ENCODE measurements at regions not wholly inside any gene's neighbourhood (a gene's known extent, or its start where the extent isn't known, plus 50 kb on each side); places are given as distances from the start of the nearest gene placed in this dataset.

DNA sequence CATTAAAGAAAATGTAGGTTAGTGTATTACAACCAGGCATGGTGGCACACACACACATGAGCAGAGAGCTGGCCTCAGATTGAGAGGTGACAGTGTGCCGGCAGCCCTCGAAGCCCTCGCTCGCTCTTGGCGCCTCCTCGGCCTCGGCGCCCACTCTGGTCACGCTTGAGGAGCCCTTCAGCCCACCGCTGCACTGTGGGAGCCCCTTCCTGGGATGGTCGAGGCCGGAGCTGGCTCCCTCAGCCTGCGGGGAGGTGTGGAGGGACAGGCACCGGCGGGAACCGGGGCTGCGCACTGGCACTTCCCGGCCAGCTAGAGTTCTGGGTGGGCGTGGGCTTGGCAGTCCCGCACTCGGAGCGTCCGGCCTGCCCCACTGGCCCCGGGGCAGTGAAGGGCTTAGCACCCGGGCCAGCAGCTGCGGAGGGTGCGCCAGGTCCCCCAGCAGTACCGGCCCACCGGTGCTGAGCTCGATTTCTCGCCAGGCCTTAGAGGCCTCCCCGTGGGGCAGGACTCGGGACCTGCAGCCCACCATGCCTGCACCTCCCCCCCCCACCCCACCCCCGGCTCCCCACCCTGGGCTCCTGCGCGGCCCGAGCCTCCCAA lies 80.4 kb upstream of the TMEM158 start:
- WGBS, 2 donors, result 90 to 94% methylated on average over 14 to 31 of the region's 37 CpGs
- DNase-seq (ENCODE audit: low spot score in 2 of 2), result no peak
- H3K4me3 ChIP-seq (ENCODE audit: low read depth, poor library complexity, severe bottlenecking), result no peak overlapping the region
- intact Hi-C loops (cut with DNase I; ENCODE audit: low total_unique reads), result no loop called here
- TF ChIP-seq POLR2A (IDR thresholded peaks at IDR 0.05), result no peak
- TF ChIP-seq, protein P1, sequence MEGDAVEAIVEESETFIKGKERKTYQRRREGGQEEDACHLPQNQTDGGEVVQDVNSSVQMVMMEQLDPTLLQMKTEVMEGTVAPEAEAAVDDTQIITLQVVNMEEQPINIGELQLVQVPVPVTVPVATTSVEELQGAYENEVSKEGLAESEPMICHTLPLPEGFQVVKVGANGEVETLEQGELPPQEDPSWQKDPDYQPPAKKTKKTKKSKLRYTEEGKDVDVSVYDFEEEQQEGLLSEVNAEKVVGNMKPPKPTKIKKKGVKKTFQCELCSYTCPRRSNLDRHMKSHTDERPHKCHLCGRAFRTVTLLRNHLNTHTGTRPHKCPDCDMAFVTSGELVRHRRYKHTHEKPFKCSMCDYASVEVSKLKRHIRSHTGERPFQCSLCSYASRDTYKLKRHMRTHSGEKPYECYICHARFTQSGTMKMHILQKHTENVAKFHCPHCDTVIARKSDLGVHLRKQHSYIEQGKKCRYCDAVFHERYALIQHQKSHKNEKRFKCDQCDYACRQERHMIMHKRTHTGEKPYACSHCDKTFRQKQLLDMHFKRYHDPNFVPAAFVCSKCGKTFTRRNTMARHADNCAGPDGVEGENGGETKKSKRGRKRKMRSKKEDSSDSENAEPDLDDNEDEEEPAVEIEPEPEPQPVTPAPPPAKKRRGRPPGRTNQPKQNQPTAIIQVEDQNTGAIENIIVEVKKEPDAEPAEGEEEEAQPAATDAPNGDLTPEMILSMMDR (IDR thresholded peaks at IDR 0.05), result no peak

DNA sequence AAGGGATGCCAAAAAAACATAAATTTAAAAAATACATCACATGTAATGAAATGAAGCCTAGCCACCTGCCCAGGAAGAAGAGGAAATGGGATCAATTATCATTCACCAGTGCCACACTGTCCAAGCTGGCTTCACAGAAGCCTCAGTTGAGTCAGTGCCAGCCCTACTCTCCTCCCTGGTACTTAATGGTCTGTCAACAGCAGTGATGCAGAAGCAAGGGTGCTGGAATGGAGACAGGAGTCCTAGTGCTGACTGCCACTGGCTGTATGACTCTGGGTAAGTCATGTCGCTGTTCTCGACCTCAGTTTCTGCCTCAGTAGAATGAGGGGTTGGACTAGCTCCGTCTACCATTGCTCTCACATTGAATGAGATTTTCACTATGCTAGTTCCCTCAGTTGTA lies 78.5 kb upstream of the LARS2 start:
- TF ChIP-seq POLR2A (IDR thresholded peaks at IDR 0.05), result no peak
- TF ChIP-seq, protein P1 (IDR thresholded peaks at IDR 0.05), result no peak
- DNase-seq (ENCODE audit: low spot score in 2 of 2), result no peak
- WGBS, 2 donors, result 84 to 98% methylated on average over 3 of the region's 3 CpGs
- no peak overlapping the region for H3K4me3 ChIP-seq (ENCODE audit: low read depth, poor library complexity, severe bottlenecking)
- intact Hi-C loops (cut with DNase I; ENCODE audit: low total_unique reads), result no loop called here

DNA sequence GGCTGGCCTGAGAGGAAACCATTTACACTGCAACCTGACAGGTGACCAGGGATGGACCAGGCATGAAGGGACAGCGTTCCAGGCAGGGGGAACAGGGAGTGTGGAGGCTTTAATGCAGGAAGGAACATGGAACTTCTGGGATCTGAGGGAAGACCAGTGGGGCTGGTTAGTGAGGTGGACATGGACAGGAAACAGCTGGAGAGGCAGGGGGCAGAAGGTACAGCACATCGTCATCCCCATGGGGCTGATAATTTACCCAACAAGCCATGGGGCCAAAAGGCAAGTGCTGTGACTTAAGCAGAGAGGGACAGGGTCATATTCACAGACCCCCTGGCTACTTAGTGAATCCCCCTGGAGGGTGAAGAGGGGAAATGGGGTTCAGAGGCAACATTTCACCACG lies 77.0 kb upstream of the LARS2 start:
- 50 to 56% methylated on average over 3 of the region's 3 CpGs for WGBS, 2 donors
- no peak for DNase-seq (ENCODE audit: low spot score in 2 of 2)
- no peak for TF ChIP-seq POLR2A (IDR thresholded peaks at IDR 0.05)
- TF ChIP-seq, protein P1 (IDR thresholded peaks at IDR 0.05), result no peak
- intact Hi-C loops (cut with DNase I; ENCODE audit: low total_unique reads), result no loop called here
- H3K4me3 ChIP-seq (ENCODE audit: low read depth, poor library complexity, severe bottlenecking), result no peak overlapping the region

DNA sequence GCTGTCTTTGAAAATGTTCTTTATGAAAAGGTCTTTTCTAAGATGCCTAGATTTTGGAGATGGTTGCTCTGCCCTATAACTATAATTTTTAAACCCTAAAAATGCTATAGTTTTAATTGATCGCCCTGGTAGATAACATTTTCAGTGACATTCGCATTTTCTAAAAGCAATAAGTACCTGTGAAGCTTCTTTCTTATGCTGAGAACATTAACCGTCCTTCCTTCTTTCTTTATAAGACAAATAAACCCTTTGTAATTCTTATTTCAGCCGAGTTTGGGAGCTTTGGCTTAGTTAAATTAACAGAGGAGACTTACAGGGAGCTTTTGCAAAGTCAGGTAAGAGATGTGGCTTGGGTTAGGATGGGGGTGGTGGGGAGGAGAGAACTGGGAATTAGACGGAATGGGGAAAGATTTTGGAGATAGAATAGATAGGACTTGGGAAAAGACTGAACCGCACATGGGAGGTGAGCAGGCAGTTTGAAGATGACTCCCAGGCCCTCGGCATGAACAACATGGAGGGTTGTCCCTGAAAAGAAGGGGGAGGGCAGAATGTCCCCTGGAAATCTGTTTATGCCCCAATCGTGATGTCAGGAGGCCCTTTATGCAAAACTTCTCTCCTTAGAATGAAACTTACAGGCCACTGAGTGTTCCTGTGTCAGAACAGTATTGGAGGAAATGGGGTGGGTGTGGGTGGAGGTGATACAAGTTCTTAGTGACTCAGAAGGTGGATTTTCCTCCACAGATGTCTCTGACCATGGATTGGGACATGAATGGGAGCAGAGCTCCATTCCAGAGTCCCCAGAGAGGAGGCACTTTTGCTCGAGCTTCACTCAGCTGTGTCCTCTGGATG lies 76.2 kb upstream of the LARS2 start:
- 73 to 75% methylated on average over 9 of the region's 9 CpGs for WGBS, 2 donors
- intact Hi-C loops (cut with DNase I; ENCODE audit: low total_unique reads), result no loop called here
- DNase-seq (ENCODE audit: low spot score in 2 of 2), result no peak
- no peak overlapping the region for H3K4me3 ChIP-seq (ENCODE audit: low read depth, poor library complexity, severe bottlenecking)
- no peak for TF ChIP-seq POLR2A (IDR thresholded peaks at IDR 0.05)
- TF ChIP-seq, protein P1 (IDR thresholded peaks at IDR 0.05), result no peak

DNA sequence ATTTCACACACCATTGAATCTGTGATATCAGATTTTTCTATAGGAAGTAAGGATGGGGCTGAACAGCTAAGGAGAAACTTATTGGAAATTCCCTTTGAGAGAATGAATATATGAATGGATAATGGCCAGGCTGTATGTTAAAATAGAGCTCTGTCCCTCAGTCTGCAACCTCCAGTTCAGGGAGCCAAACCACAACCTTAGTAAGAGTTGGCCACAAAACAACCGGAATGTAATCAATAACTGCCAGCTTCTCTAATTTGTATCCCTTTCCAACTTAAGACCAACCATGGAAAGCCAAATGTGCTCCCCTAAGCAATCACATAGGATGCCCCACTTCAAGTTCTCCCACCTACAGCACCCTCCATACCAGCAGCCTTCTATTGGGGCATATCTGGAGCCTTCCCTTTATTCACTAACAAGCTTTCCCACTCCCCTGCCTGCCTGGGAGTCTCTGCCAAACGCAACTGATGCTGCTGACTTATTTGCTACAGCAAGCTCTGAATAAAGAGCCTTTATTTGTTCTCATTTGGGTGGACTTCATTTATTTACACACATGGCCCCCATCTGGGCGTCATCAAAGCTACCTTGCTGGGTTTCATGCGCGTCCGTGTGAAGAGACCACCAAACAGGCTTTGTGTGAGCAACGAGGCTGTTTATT lies 75.4 kb upstream of the LARS2 start:
- intact Hi-C loops (cut with DNase I; ENCODE audit: low total_unique reads), result no loop called here
- TF ChIP-seq, protein P1 (IDR thresholded peaks at IDR 0.05), result no peak
- no peak for TF ChIP-seq POLR2A (IDR thresholded peaks at IDR 0.05)
- no peak overlapping the region for H3K4me3 ChIP-seq (ENCODE audit: low read depth, poor library complexity, severe bottlenecking)
- no peak for DNase-seq (ENCODE audit: low spot score in 2 of 2)
- WGBS, 2 donors, result 53 to 58% methylated on average over 7 of the region's 7 CpGs

Data from lower leg skin (tissue), 4 donors.